ENCODE measurements at regions not wholly inside any gene's neighbourhood (a gene's known extent, or its start where the extent isn't known, plus 50 kb on each side); places are given as distances from the start of the nearest gene placed in this dataset.

DNA sequence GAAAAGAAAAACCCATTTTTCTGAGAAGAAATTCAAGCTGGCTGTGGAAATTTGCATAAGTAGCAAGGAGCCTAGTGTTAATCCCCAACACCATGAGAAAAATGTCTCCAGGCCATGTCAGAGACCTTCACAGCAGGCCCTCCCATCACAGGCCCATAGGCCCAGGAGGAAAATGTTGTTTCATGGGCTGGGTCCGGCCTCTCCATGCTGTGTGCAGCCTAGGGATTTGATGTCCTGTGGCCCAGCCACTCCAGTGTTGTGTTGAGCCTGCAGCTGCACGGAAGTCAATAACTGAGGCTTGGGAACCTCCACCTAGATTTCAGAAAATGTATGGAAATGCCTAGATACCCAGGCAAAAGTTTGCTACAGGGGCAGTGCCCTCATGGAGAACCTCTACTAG lies 432.2 kb downstream of the IPO8 start:
- Histone ChIP-seq H3K36me3 (replicated peaks in 1 of 2; ENCODE audit: control insufficient read depth in 1 of 2, insufficient read depth in 2 of 2, low read length in 2 of 2) (no peaks in the 10 kb centered on the region), H3K4me1 (ENCODE audit: control insufficient read depth in 1 of 2, insufficient read depth in 2 of 2, low read length in 2 of 2) (no peaks in the 10 kb centered on the region), H3K4me2 (replicated peaks; ENCODE audit: extremely low read depth, low read length, poor library complexity, severe bottlenecking) (no peak overlapping the region), H3K4me3 (replicated peaks in 1 of 3; ENCODE audit: low read depth in 2 of 3, low read length in 3 of 3) (no peak overlapping the region), H3K79me2 (ENCODE audit: insufficient read depth, low read length) (no peaks in the 10 kb centered on the region), H3K27ac (ENCODE audit: low read depth in 1 of 2, low read length in 2 of 2) (no peak overlapping the region), H2AFZ (ENCODE audit: insufficient read depth, low read depth, low read length, poor library complexity, severe bottlenecking) (no peak overlapping the region), H4K20me1 (ENCODE audit: insufficient read depth, low read length) (no peaks in the 10 kb centered on the region), H3K27me3 (ENCODE audit: control insufficient read depth in 2 of 2, insufficient read depth in 2 of 2, low read length in 2 of 2) (no peaks in the 10 kb centered on the region), H3K9me3 (replicated peaks in 1 of 2; ENCODE audit: control insufficient read depth in 1 of 2, insufficient read depth in 1 of 2, low read length in 2 of 2) (peaks cover 3 to 10% of the 10 kb centered on the region in 2 donors), H3K9ac (ENCODE audit: insufficient read depth, low read length, poor library complexity, severe bottlenecking) (no peak overlapping the region)
- Mint-ChIP-seq H3K27me3 (ENCODE audit: low read depth in 3 of 3) (no peaks in the 10 kb centered on the region), H3K4me3 (no peak overlapping the region), H3K27ac (no peak overlapping the region), H3K9me3 (peaks cover 2 to 22% (median 5%) of the 10 kb centered on the region in 7 donors), H3K4me1 (no peaks in the 10 kb centered on the region), H3K36me3 (no peaks in the 10 kb centered on the region)
- intact Hi-C loops (cut with micrococcal nuclease), result no loop called here
- TF ChIP-seq, protein P1, sequence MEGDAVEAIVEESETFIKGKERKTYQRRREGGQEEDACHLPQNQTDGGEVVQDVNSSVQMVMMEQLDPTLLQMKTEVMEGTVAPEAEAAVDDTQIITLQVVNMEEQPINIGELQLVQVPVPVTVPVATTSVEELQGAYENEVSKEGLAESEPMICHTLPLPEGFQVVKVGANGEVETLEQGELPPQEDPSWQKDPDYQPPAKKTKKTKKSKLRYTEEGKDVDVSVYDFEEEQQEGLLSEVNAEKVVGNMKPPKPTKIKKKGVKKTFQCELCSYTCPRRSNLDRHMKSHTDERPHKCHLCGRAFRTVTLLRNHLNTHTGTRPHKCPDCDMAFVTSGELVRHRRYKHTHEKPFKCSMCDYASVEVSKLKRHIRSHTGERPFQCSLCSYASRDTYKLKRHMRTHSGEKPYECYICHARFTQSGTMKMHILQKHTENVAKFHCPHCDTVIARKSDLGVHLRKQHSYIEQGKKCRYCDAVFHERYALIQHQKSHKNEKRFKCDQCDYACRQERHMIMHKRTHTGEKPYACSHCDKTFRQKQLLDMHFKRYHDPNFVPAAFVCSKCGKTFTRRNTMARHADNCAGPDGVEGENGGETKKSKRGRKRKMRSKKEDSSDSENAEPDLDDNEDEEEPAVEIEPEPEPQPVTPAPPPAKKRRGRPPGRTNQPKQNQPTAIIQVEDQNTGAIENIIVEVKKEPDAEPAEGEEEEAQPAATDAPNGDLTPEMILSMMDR (IDR thresholded peaks at IDR 0.05), result no peak
- 81% methylated on average over 2 of the region's 2 CpGs for WGBS (ENCODE audit: insufficient coverage)
- no peak for DNase-seq

DNA sequence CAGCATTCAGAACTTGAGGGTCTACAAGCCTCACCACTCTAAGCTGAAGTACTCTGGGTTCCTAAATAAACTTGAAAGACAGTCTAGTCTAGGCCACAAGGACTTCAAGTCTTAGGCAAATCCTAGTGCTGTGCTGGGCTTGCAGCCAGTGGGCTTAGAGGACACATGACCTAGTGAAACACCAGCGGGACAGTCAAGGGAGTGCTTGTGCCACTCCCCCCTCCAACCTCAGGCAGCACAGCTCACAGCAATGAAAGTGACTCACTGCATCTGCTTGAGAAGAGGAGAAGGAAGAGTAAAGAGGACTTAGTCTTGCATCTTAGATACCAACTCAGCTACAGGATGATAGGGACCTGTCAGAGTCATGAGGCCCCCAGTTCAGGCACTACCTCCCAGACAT lies 438.1 kb downstream of the IPO8 start:
- intact Hi-C loops (cut with micrococcal nuclease), result no loop called here
- Mint-ChIP-seq H3K9me3 (peaks cover 0 to 13% (median 4%) of the 10 kb centered on the region in 7 donors), H3K4me3 (no peak overlapping the region), H3K27me3 (ENCODE audit: low read depth in 3 of 3) (peaks cover 0 to 4% (median 2%) of the 10 kb centered on the region in 3 donors), H3K36me3 (no peaks in the 10 kb centered on the region), H3K27ac (no peak overlapping the region), H3K4me1 (no peaks in the 10 kb centered on the region)
- H4K20me1 ChIP-seq (ENCODE audit: insufficient read depth, low read length), result no peaks in the 10 kb centered on the region
- H3K9ac ChIP-seq (ENCODE audit: insufficient read depth, low read length, poor library complexity, severe bottlenecking), result no peak overlapping the region
- no peaks in the 10 kb centered on the region for H3K36me3 ChIP-seq (replicated peaks in 1 of 2; ENCODE audit: control insufficient read depth in 1 of 2, insufficient read depth in 2 of 2, low read length in 2 of 2)
- no peaks in the 10 kb centered on the region for H3K27me3 ChIP-seq (ENCODE audit: control insufficient read depth in 2 of 2, insufficient read depth in 2 of 2, low read length in 2 of 2)
- H3K79me2 ChIP-seq (ENCODE audit: insufficient read depth, low read length), result no peaks in the 10 kb centered on the region
- no peak overlapping the region for H3K4me3 ChIP-seq (replicated peaks in 1 of 3; ENCODE audit: low read depth in 2 of 3, low read length in 3 of 3)
- no peak for DNase-seq
- H2AFZ ChIP-seq (ENCODE audit: insufficient read depth, low read depth, low read length, poor library complexity, severe bottlenecking), result no peak overlapping the region
- H3K9me3 ChIP-seq (replicated peaks in 1 of 2; ENCODE audit: control insufficient read depth in 1 of 2, insufficient read depth in 1 of 2, low read length in 2 of 2), result peaks cover 14 to 20% of the 10 kb centered on the region in 2 donors
- TF ChIP-seq, protein P1 (IDR thresholded peaks at IDR 0.05), result no peak
- WGBS (ENCODE audit: insufficient coverage), result no CpG with 5 or more reads among the region's 1 CpG
- no peak overlapping the region for H3K4me2 ChIP-seq (replicated peaks; ENCODE audit: extremely low read depth, low read length, poor library complexity, severe bottlenecking)
- H3K4me1 ChIP-seq (ENCODE audit: control insufficient read depth in 1 of 2, insufficient read depth in 2 of 2, low read length in 2 of 2), result no peaks in the 10 kb centered on the region
- no peak overlapping the region for H3K27ac ChIP-seq (ENCODE audit: low read depth in 1 of 2, low read length in 2 of 2)
